Esophagus muscularis mucosa (tissue), 4 donors: ENCODE measurements at regions not wholly inside any gene's neighbourhood (a gene's known extent, or its start where the extent isn't known, plus 50 kb on each side); places are given as distances from the start of the nearest gene placed in this dataset.

ENCODE experiments used
- DNase-seq: peaks from one replicate; pipeline ENCODE4 v3.0.0-alpha.2; 2017; ENCODE audit errors: extremely low spot score
- H3K27ac ChIP-seq, 4 donors: fragments of 200-600 bp; sonication (generic); replicated peaks in 1 of 4; 1 replicate in 3 of 4; 2 replicates in 1 of 4; pipeline ENCODE4 v1.5.1; 2016 to 2019; ENCODE audit warnings: mild to moderate bottlenecking in 1 of 4
- H3K27me3 ChIP-seq, 4 donors: fragments of 200-600 bp; sonication (generic); one replicate each; pipeline versions ENCODE4 v1.5.1 to v1.6.0; 2016 to 2019
- H3K36me3 ChIP-seq, 4 donors: fragments of 200-600 bp; sonication (generic); one replicate each; pipeline ENCODE4 v1.5.1; 2016 to 2019
- H3K4me1 ChIP-seq, 4 donors: fragments of 200-600 bp; sonication (generic); one replicate each; pipeline ENCODE4 v1.5.1; 2016 to 2019
- H3K4me3 ChIP-seq, 4 donors: fragments of 200-600 bp; sonication (generic); 1 replicate in 2 of 4; 2 replicates in 2 of 4; pipeline ENCODE4 v1.5.1; 2016 to 2019; ENCODE audit warnings: mild to moderate bottlenecking in 4 of 4, moderate library complexity in 1 of 4
- H3K9me3 ChIP-seq, 4 donors: fragments of 200-600 bp; sonication (generic); 1 replicate in 3 of 4; 2 replicates in 1 of 4; pipeline ENCODE4 v1.5.1; 2016 to 2019
- EP300 ChIP-seq: sonication (generic); formaldehyde crosslinking; IDR thresholded peaks from one replicate; pipeline ENCODE4 v1.6.1; 2017; ENCODE audit warnings: antibody characterized with exemption
- POLR2A ChIP-seq: fragments of 450-650 bp; IDR thresholded peaks from one replicate; pipeline ENCODE4 v1.6.1; 2017; ENCODE audit warnings: antibody characterized with exemption, moderate library complexity, mild to moderate bottlenecking, low read depth
- POLR2AphosphoS5 ChIP-seq, 2 donors: sonication (generic); formaldehyde crosslinking; IDR thresholded peaks; one replicate each; pipeline ENCODE4 v1.6.1; 2017; ENCODE audit warnings: antibody characterized with exemption in 2 of 2
- WGBS: methylation state at CpG from one replicate; pipeline ENCODE4 v1.1.5; 2018; 5-methylcytosine and 5-hydroxymethylcytosine counted together
- intact Hi-C: fragments of 100-400 bp; cut with DNase I; formaldehyde crosslinking; loops from one replicate; pipeline ENCODE4 v1.15.1; 2023
- TF ChIP-seq, protein P1 (sequence below), 3 experiments: fragments of 200-600 bp in 2 of 3; fragments of 450-650 bp in 1 of 3; sonication (generic) in 2 of 3; IDR thresholded peaks; one replicate each; pipeline ENCODE4 v1.5.1; 2017 to 2019; ENCODE audit warnings: antibody characterized with exemption in 3 of 3, mild to moderate bottlenecking in 2 of 3, moderate library complexity in 1 of 3

DNA sequence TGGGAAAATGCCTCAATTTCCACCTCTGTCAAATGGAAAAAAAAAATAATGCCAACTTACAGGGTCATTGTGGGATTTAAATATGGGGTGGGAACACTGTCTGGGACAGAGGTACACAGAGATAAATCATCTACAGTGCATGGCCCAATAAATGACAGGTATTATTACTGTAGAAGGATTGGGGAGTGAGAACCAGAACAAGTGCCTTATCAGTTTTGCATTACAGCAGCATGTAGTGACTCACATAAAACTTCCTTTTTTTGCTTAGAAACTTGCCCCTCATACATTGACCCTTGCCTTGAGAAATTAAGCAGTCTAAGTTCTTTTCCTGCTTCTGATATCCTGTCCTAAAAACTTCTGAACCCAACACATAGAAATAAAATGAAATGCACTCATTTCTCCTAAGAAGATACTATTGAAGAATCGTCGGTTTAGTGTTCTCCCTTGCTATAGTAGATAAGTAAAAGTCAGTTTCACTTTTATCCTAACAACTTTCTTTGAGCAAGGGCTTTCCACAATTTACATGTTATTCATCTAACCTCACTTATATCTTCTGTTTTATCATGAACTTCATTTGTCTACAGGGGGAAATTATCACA is 121.0 kb upstream of the HAAO start:
- H3K27ac ChIP-seq, result peak overlapping the region in 1 of 4 donors; percentile 11
- H3K9me3 ChIP-seq, result no peaks in the 10 kb centered on the region
- H3K27me3 ChIP-seq, result no peaks in the 10 kb centered on the region
- no peak overlapping the region for H3K4me3 ChIP-seq
- no peaks in the 10 kb centered on the region for H3K36me3 ChIP-seq
- no peak for TF ChIP-seq EP300
- WGBS, result 78% methylated on average over 2 of the region's 2 CpGs
- peaks cover 26 to 54% (median 42%) of the 10 kb centered on the region in 4 donors for H3K4me1 ChIP-seq
- intact Hi-C loops, result no loop called here
- no peak for DNase-seq

DNA sequence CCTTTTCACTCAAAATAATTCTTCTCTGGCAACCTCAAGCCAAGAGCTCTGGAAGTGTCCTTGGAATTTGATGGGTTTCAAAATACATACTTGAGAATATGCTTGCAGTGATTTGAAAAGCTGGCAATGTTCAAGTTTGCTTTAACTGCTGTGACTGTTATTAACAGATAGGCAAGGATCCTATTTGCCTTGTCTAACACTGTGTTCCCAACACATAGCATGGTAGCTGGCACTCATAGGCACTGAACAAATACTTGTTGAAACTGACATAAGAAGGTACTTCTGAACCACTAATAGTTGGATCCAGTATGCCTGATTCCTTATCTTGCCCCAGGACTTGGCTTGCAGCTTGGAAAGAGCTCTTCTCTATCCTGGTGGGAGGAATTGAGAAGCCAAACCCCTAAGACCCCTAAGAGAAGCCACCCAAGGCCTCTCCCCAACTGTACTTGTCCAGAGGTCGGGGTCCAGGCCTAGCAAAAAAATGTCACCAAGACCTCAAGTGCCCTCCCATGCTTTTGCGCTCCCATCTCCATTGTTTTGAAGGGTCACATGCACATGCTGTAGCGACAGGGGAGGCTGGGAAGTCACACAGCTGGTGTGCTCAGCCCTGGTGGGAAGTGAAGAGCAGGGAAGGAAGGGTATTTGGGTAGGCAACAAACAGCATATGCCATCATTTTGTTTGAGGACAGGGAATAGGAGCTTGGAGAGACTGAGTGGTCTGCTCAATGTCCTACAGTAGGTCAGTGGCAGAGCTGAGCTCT is 118.4 kb upstream of the HAAO start:
- DNase-seq, result no peak
- Histone ChIP-seq H3K36me3 (no peaks in the 10 kb centered on the region), H3K9me3 (no peaks in the 10 kb centered on the region), H3K4me3 (no peak overlapping the region), H3K4me1 (peaks cover 41 to 61% (median 54%) of the 10 kb centered on the region in 4 donors), H3K27ac (peak overlapping the region; percentile 61 to 91 (median 87)), H3K27me3 (no peaks in the 10 kb centered on the region)
- 94% methylated on average over 3 of the region's 3 CpGs for WGBS
- intact Hi-C loops, result no loop called here
- TF ChIP-seq POLR2A (no peak), EP300 (no peak), POLR2AphosphoS5 (IDR thresholded peaks at IDR 0.05) (no peak)
- TF ChIP-seq, protein P1, sequence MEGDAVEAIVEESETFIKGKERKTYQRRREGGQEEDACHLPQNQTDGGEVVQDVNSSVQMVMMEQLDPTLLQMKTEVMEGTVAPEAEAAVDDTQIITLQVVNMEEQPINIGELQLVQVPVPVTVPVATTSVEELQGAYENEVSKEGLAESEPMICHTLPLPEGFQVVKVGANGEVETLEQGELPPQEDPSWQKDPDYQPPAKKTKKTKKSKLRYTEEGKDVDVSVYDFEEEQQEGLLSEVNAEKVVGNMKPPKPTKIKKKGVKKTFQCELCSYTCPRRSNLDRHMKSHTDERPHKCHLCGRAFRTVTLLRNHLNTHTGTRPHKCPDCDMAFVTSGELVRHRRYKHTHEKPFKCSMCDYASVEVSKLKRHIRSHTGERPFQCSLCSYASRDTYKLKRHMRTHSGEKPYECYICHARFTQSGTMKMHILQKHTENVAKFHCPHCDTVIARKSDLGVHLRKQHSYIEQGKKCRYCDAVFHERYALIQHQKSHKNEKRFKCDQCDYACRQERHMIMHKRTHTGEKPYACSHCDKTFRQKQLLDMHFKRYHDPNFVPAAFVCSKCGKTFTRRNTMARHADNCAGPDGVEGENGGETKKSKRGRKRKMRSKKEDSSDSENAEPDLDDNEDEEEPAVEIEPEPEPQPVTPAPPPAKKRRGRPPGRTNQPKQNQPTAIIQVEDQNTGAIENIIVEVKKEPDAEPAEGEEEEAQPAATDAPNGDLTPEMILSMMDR (IDR thresholded peaks at IDR 0.05), result no peak

DNA sequence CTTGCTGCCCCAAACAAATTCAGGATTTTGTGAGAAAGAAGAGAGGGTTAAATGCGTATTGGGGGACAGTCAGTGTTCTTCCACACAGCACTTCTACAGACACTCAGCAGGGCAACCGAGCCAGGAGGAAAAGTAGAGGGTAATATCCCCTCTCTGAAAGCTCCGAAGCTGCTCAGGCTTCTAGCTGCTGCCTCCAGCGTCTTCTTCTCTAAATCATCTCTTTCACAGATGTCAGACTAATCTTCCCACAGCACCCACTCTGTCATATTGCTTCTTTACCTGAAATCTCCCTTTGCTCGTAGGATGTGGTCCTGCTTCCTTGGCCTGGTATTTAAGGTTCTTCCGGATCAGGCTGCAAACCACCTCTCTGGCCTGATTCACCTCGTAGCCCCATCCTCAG is 117.6 kb upstream of the HAAO start:
- Histone ChIP-seq H3K4me3 (no peak overlapping the region), H3K4me1 (peaks cover 49 to 70% (median 63%) of the 10 kb centered on the region in 4 donors), H3K27me3 (no peaks in the 10 kb centered on the region), H3K27ac (peak overlapping the region; percentile 61 to 91 (median 87)), H3K9me3 (no peaks in the 10 kb centered on the region), H3K36me3 (no peaks in the 10 kb centered on the region)
- TF ChIP-seq POLR2A (no peak), EP300 (no peak), POLR2AphosphoS5 (IDR thresholded peaks at IDR 0.05) (no peak)
- TF ChIP-seq, protein P1 (IDR thresholded peaks at IDR 0.05), result no peak
- 86% methylated on average over 7 of the region's 7 CpGs for WGBS
- intact Hi-C loops, result no loop called here
- no peak for DNase-seq

DNA sequence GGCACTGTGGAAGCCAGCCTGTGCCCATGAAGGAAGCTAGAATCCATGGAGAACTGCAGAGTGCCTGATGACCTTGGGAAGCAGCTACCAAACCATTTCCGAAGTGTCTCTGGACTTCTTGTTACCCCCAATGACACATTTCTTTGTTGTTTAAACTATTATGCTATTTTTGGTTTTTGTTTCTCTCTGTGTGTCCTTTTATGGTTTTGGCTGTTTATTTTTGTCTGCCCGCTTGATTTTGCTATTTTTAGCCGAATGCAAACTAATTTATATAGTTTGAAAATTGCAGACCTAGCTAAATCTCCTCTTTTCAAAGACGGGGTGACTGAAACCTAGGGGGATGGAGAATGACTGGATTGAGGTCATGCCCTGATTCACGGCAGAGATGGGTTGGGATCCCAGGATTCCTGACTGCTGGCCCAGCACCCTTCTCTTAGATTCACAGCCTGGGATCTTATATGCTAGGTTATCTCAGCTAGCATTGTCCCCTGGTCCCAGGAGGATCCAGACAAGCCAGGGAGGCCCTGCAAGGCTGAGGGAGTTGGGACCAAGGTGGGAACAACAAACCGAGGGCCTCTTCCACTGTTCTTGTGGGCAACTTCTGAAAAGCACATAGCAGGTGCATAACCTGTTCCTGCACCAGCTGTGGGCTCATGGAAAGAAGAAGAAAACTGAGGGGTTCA is 116.3 kb upstream of the HAAO start:
- Histone ChIP-seq H3K36me3 (no peaks in the 10 kb centered on the region), H3K4me1 (peaks cover 61 to 79% (median 76%) of the 10 kb centered on the region in 4 donors), H3K27ac (peak overlapping the region; percentile 87 to 91 (median 87)), H3K27me3 (no peaks in the 10 kb centered on the region), H3K9me3 (no peaks in the 10 kb centered on the region), H3K4me3 (no peak overlapping the region)
- intact Hi-C loops, result no loop called here
- TF ChIP-seq POLR2AphosphoS5 (IDR thresholded peaks at IDR 0.05) (no peak), POLR2A (no peak), EP300 (no peak)
- TF ChIP-seq, protein P1 (IDR thresholded peaks at IDR 0.05), result no peak
- WGBS, result 43% methylated on average over 6 of the region's 6 CpGs
- no peak for DNase-seq

DNA sequence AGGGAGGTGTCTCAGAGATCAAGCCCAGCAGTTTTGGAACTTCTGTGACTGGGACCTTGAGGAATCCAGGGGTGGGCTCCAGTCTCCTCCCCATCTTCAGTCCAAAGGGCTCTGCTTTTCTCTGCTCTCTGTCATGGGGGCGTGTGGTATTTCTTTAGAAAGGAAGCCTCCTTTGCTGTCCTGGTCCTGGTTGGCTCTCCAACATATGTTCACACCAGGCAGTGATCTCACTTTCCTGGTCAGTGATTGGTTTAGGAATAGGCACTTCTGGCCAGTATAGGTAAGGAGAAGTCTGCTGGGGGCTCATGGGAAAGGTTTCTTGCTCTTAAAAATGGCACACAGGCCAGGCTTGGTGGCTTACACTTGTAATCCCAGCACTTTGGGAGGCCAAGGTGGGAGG is 115.5 kb upstream of the HAAO start:
- 60% methylated on average over 1 of the region's 1 CpG for WGBS
- intact Hi-C loops, result no loop called here
- TF ChIP-seq POLR2AphosphoS5 (IDR thresholded peaks at IDR 0.05) (no peak), EP300 (no peak), POLR2A (no peak)
- TF ChIP-seq, protein P1 (IDR thresholded peaks at IDR 0.05), result no peak
- H3K27me3 ChIP-seq, result no peaks in the 10 kb centered on the region
- H3K36me3 ChIP-seq, result no peaks in the 10 kb centered on the region
- H3K9me3 ChIP-seq, result no peaks in the 10 kb centered on the region
- no peak overlapping the region for H3K4me3 ChIP-seq
- peak overlapping the region; percentile 87 to 91 (median 87) for H3K27ac ChIP-seq
- DNase-seq, result no peak
- H3K4me1 ChIP-seq, result peaks cover 64 to 82% (median 80%) of the 10 kb centered on the region in 4 donors
